NCI-H2227 treated with DMSO at 0.1 percent for 48 hours (cell line): ENCODE measurements at regions not wholly inside any gene's neighbourhood (a gene's known extent, or its start where the extent isn't known, plus 50 kb on each side); places are given as distances from the start of the nearest gene placed in this dataset.
"Not testable (repeated sequence)": the region's sequence is repeated elsewhere in the genome, so short reads cannot be mapped to it uniquely, and the experiment has no call there.

Experiments used
- DNase-seq: peaks from one replicate; lab custom pipeline; 2025; lab: John Stamatoyannopoulos, UW

- no peak for DNase-seq
These were observed 154.5 kb downstream of the ZFP36L2 start for GRCh38 chr2:43071599-43072550.

- DNase-seq, result no peak
These were observed 155.5 kb downstream of the ZFP36L2 start for GRCh38 chr2:43070676-43071502.

DNA sequence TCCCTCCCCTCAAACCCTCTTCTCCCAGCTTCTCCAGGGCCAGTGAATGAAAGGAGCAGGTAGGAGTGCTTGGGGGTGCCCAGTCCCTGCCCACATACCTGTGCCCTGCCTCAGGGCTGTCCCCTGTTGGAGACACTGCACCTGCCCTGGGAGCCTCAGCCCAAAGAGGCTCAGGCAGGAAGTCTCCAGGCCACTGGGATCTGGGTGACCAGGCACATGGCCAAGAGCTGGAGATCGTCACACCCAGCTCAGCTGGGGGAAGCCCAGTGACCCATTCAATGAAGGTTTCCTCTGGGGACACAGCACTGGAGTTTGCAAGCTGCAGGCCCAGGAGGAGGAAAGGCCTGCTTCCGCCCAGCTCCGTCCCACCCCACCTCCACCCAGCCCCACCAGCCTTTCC lies 156.4 kb downstream of the ZFP36L2 start:
- no peak for DNase-seq

DNA sequence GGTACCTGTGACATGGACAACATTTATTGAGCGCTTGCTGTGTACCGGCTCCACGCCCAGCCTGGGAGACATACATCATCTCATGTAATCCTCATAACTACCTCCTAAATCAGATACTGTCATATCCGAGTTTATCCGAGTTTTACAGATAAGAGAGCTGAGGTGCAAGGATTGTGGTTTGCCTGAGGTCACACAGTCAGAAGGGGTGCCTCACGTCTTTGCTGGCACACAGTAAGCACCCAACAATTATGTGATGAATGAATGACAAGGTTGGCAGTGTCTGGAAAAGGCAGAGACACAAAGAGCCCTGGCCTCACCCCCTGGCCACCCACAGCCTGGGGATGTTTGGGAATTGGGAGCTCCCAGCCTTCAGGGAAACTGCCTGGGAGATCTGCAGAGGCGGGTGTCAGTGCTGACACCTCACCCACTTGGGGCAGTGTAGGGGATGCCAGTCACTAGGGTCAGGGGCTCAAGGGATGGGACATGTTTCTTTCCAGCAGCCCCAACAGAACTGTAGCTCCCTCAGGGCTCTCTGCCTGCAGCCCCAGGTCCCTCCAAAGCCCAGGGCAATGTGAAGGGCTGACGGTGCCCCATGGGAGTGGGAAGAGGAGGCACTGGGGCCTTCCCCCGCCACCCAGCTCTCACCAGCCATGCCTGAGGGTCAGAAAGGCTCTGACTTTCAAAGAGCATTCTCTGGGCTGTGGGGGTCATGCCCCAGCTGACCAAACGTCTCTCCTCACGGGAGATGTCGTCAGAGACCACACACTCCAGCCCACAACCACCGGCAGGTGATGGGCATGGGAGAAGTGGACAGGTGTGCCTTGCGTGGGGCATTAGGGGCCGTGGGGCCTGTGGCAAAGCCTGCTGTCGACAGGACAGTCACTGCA lies 157.5 kb downstream of the ZFP36L2 start:
- DNase-seq, result no peak

- no peak for DNase-seq
These were observed 158.3 kb downstream of the ZFP36L2 start for GRCh38 chr2:43068041-43068533.

GRCh38 chr2:43067254-43068040 lies 159.0 kb downstream of the ZFP36L2 start:
- no peak for DNase-seq

DNA sequence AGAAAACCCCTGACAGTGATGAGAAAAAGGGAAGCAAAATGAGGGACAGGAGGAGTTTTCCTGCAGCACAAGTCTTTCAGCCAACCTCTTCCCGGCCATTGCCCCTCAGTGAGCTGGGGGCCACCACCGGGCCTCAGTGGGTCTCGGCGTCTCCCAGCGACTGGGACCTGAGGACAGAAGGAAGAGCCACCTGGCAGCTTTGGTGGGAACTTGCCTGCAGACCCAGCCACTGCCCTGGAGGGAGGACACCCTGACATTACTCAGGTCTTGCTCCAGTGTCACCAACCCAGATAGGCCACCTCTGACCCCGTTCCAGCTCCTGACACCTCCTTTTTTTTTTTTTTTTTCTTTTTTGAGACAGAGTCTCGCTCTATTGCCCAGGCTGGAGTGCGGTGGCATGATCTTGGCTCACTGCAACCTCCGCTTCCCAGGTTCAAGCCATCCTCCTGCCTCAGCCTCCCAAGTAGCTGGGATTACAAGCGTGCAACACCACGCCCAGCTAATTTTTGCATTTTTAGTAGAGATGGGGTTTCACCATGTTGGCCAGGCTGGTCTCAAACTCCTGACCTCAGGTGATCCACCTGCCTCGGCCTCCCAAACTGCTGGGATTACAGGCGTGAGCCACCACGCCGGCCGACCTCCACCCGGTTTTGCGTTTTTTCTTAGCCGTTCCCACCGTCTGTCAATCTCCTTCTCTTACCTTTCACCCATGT lies 159.7 kb downstream of the ZFP36L2 start:
- not testable (repeated sequence) for DNase-seq

DNA sequence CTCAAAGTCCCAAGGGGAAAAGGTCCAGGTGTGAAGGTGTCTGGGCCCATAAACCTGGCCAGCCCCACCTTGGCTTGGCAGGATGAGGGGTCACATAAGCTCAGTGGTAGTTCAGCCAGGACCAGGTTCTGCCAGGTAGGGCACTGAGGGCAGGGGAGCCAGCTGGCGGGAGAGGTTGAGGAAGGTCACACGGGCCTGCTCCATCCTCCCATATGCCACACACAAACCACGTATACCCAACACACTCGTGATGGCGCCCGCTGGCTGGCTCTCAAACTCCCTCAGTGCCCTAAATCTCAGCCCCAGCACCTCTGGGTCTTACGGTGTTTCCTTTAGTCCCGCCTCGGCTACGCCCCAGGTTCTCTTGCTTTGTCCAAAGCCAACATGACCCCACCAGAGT lies 160.5 kb downstream of the ZFP36L2 start:
- no peak for DNase-seq

DNA sequence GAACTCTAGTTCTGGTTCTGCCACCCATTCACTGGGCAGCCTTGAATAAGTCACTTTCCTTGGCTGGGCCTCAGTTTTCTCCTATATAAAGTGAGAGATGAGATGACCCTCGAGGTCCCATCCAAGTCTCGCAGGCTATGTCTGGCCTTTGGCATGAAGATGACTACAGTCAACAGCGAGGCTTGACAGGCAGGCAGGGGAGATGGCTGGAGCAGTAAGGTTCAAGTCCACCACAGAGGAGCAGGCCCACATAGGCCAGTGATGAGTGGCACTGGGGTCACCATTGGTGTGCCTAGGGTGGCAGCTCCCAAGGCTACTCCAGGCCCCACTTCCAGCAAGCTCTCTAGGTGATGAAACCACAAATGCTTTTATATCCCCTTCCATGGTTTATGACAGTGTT lies 161.4 kb downstream of the ZFP36L2 start:
- DNase-seq, result no peak

DNA sequence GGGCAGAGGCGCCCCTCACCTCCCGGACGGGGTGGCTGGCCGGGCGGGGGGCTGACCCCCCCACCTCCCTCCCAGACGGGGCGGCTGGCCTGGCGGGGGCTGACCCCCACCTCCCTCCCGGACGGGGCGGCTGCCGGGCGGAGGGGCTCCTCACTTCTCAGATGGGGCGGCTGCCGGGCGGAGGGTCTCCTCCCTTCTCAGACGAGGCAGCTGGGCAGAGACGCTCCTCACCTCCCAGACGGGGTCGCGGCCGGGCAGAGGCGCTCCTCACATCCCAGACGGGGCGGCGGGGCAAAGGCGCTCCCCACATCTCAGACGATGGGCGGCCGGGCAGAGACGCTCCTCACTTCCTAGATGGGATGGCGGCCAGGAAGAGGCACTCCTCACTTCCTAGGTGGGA lies 163.3 kb downstream of the ZFP36L2 start:
- DNase-seq, result not testable (repeated sequence)

- no peak for DNase-seq
These were observed 164.3 kb downstream of the ZFP36L2 start for GRCh38 chr2:43062058-43062457.

- DNase-seq, result no peak
These were observed 165.9 kb downstream of the ZFP36L2 start for GRCh38 chr2:43060390-43061016.

DNA sequence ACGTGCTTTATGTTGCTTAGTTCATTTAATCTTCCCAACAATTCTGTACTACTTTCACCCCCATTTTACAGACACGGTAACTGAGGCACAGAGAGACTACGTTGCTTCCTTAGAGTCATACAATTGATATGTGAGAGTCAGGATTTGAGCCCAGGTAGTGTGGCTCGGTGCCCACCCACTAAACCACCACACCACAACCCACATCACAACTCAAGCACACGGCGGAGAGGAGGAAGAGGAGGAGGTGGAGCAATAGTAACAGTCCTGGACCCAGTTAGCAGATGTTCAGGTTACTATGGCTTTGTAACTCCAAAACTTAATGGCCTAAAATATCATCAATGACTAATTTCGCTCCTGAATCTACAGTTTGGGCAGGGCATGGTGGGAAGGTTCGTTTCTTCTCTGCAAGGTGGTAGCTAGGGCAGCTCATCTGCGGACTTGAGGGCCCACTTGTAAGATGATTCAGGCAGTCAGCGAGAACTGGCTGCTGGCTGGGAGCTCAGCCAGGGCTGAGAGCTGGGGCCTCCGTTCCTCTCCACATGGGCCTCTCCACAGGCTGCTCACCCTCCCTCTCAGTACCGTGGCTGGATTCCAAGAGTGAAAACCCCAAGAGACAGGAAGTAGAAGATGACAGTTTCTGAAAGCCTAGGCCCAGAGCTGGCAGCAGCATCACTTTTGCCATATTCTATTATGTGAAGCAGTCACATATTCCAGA lies 167.1 kb downstream of the ZFP36L2 start:
- no peak for DNase-seq

- DNase-seq, result no peak
These were observed 167.7 kb downstream of the ZFP36L2 start for GRCh38 chr2:43058726-43059110.

DNA sequence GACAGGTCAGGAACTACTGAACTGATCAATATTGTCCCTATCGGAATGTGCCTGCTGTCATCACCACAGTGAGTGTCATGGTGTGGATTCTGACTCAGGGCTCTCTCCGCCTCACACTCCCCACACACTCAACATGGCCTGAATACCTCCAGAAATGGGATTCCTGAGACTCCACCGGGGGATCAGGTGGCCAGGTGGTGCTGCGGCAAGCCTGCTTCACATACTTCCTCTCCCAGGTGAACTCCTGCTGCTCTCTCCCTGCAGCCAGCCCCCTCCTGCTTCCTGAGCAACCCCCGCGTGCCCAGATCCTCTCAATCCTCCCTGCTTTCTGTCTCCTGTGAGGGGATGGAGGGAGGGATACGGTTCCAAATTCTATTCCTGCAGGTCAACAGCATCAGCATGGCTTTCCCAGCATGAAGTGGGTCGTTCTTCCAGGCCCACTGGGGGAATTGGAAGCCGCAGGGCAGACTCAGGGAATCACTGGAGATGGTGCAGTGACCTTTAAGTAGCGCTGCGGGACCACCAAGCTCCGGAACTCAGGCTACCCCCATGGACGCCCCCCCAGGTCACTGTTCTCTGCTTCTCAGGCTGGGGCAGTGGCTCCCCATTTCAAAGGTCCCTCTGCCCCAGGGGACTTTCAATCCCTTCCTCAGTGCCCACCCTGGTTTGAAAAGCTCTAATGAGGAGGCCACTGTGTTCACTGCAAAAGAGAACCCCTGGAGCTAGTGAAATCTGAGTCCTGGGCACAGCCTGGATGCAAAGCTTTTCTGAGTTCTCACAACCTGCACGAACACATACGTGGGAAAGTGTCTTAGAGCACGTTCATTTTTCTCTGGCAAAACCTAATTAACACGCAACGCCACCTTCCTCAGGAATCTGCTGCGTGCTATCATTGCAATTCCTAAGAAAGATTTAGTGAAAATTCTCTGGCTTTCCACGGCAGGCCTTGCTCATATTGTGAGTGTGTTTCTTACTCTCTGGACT lies 168.4 kb downstream of the ZFP36L2 start:
- no peak for DNase-seq

DNA sequence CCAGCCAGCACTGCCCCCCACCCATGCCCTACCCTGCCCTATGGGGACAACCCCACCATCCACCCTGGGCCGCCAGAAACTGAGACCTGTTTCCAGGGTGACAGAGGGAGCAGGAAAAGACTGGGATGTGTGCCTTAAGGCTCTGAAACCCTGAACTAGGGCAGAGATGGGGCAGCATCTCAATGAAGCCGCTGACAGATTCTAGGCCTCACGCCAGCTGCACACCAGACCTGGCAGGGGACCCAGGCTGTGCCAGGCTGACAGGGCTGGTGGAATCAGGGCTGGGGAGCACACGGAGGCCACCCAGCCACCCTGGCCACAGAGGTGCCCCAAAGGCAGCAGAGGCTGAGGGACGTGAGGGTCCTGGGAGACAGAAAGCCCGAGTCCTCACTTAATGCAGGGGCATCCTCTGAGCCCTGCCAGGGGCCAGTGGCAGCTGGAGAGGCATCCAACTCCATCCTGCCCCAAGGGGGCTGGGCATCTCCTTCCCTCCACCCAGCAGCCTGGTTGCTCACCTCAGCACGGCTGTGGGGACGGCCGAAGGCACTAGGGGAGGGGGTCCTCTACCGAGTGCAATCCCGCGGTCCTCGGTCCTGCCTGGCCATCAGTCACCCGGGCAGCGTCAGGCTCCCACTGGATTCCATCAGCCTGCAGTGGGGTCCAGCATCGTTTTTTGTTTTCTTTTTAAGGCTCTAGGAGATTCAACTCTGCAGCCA lies 169.2 kb downstream of the ZFP36L2 start:
- no peak for DNase-seq

DNA sequence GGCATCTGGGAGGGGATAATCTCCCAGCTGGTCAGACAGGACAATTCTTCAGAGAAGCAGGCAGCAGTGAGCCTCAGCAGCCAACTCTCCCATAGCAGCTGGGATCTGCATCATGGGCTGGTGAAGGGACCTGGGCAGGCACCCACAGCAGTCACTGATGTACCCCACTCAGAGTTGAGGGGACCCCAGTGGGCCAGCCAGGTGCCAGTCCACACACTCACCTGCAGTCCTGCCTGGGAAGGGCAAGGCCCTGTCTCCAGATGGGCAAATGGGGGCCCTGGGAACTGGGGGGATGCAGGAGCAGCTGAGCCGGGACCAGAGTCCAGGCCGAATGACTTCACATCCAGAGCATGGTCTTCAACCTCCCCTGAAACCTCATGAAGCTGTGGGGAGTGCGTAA lies 170.4 kb downstream of the ZFP36L2 start:
- DNase-seq, result no peak
